CD4-positive, CD25-positive, alpha-beta regulatory T cell (primary cell): ENCODE measurements at regions not wholly inside any gene's neighbourhood (a gene's known extent, or its start where the extent isn't known, plus 50 kb on each side); places are given as distances from the start of the nearest gene placed in this dataset.

ENCODE experiments used
- ATAC-seq, 2 donors: fragments of 150-1000 bp; cut with Tn5 transposase; one replicate each; pipeline ENCODE4 v1.10.0; 2021; ENCODE audit warnings: low read depth in 2 of 2, moderate number of reproducible peaks in 2 of 2, moderate library complexity in 1 of 2
- DNase-seq, 3 donors: peaks; one replicate each; pipeline versions ENCODE4 v3.0.0 to v3.0.0-alpha.2; 2012 to 2022; ENCODE audit warnings: mixed read lengths in 1 of 3
- H3K27ac ChIP-seq: one replicate; pipeline ENCODE4 v1.7.0; 2013; ENCODE audit warnings: mild to moderate bottlenecking, low read length; ENCODE audit not compliant: insufficient read depth, poor library complexity, severe bottlenecking
- H3K27me3 ChIP-seq: one replicate; pipeline ENCODE4 v1.7.0; 2013; ENCODE audit warnings: low read length; ENCODE audit not compliant: control insufficient read depth, insufficient read depth
- H3K36me3 ChIP-seq: one replicate; pipeline ENCODE4 v1.7.0; 2013; ENCODE audit warnings: mild to moderate bottlenecking, low read length, moderate library complexity; ENCODE audit not compliant: control insufficient read depth, insufficient read depth
- H3K4me1 ChIP-seq: 2 replicates; pipeline ENCODE4 v1.7.0; 2013; ENCODE audit warnings: mild to moderate bottlenecking, low read length; ENCODE audit not compliant: insufficient read depth, control insufficient read depth, poor library complexity, severe bottlenecking
- H3K4me3 ChIP-seq: one replicate; pipeline ENCODE4 v1.7.0; 2013; ENCODE audit warnings: low read depth, mild to moderate bottlenecking, low read length, moderate library complexity
- H3K9me3 ChIP-seq, 2 experiments: 1 replicate in 1 of 2; 2 replicates in 1 of 2; pipeline ENCODE4 v1.7.0; 2013; ENCODE audit warnings: low read length in 2 of 2, mild to moderate bottlenecking in 1 of 2, moderate library complexity in 1 of 2; ENCODE audit not compliant: control insufficient read depth in 2 of 2
- H3K27ac Mint-ChIP-seq, 3 donors: one replicate each; pipeline ENCODE4 v1.8.0; 2020 to 2022; ENCODE audit warnings: mild to moderate bottlenecking in 3 of 3, mixed read lengths in 3 of 3, moderate library complexity in 2 of 3
- H3K27me3 Mint-ChIP-seq: one replicate; pipeline ENCODE4 v1.8.0; 2022; ENCODE audit warnings: mild to moderate bottlenecking, mixed read lengths
- H3K36me3 Mint-ChIP-seq: one replicate; pipeline ENCODE4 v1.8.0; 2020; ENCODE audit warnings: mixed read lengths
- H3K4me1 Mint-ChIP-seq, 4 donors: one replicate each; pipeline ENCODE4 v1.8.0; 2020 to 2022; ENCODE audit warnings: mixed read lengths in 4 of 4, mild to moderate bottlenecking in 1 of 4
- H3K4me3 Mint-ChIP-seq, 4 donors: one replicate each; pipeline ENCODE4 v1.8.0; 2020 to 2022; ENCODE audit warnings: mild to moderate bottlenecking in 4 of 4, mixed read lengths in 4 of 4, moderate library complexity in 3 of 4
- H3K9me3 Mint-ChIP-seq, 7 donors: one replicate each; pipeline ENCODE4 v1.8.0; 2020 to 2022; ENCODE audit warnings: mixed read lengths in 7 of 7, mild to moderate bottlenecking in 3 of 7, moderate library complexity in 2 of 7

- Histone ChIP-seq H3K27ac (no peak overlapping the region), H3K4me3 (no peak overlapping the region), H3K4me1 (no peaks in the 10 kb centered on the region), H3K9me3 (no peaks in the 10 kb centered on the region), H3K36me3 (no peaks in the 10 kb centered on the region), H3K27me3 (no peaks in the 10 kb centered on the region)
- Mint-ChIP-seq H3K27ac (no peak overlapping the region), H3K4me3 (no peak overlapping the region), H3K4me1 (no peaks in the 10 kb centered on the region), H3K9me3 (peaks cover 0 to 5% (median 0%) of the 10 kb centered on the region in 7 donors), H3K36me3 (no peaks in the 10 kb centered on the region), H3K27me3 (peaks cover 8% of the 10 kb centered on the region)
- DNase-seq = no peak
- ATAC-seq = no peak
Measured at GRCh38 chr5:7980881-7981280, 111.9 kb downstream of the MTRR start.

- H3K4me3 ChIP-seq = no peak overlapping the region
- H3K9me3 Mint-ChIP-seq = peaks cover 0 to 5% (median 0%) of the 10 kb centered on the region in 7 donors
- H3K27me3 ChIP-seq = no peaks in the 10 kb centered on the region
- no peaks in the 10 kb centered on the region for H3K4me1 ChIP-seq
- H3K27me3 Mint-ChIP-seq = no peaks in the 10 kb centered on the region
- no peaks in the 10 kb centered on the region for H3K4me1 Mint-ChIP-seq
- H3K27ac ChIP-seq = no peak overlapping the region
- no peaks in the 10 kb centered on the region for H3K9me3 ChIP-seq
- H3K36me3 ChIP-seq = no peaks in the 10 kb centered on the region
- no peak for DNase-seq
- no peak overlapping the region for H3K27ac Mint-ChIP-seq
- H3K36me3 Mint-ChIP-seq = no peaks in the 10 kb centered on the region
- ATAC-seq = no peak
- no peak overlapping the region for H3K4me3 Mint-ChIP-seq
Measured at GRCh38 chr5:7983433-7983832, 114.5 kb downstream of the MTRR start.

GRCh38 chr5:7991125-7991821, 122.3 kb downstream of the MTRR start:
- Histone ChIP-seq H3K4me1 (no peaks in the 10 kb centered on the region), H3K9me3 (no peaks in the 10 kb centered on the region), H3K36me3 (no peaks in the 10 kb centered on the region), H3K4me3 (no peak overlapping the region), H3K27ac (no peak overlapping the region), H3K27me3 (no peaks in the 10 kb centered on the region)
- H3K9me3 Mint-ChIP-seq = peaks cover 0 to 5% (median 0%) of the 10 kb centered on the region in 7 donors
- DNase-seq (no peak), ATAC-seq (no peak)
- no peaks in the 10 kb centered on the region for H3K27me3 Mint-ChIP-seq
- H3K4me3 Mint-ChIP-seq = no peak overlapping the region
- no peak overlapping the region for H3K27ac Mint-ChIP-seq
- no peaks in the 10 kb centered on the region for H3K4me1 Mint-ChIP-seq
- no peaks in the 10 kb centered on the region for H3K36me3 Mint-ChIP-seq

- Histone ChIP-seq H3K4me3 (no peak overlapping the region), H3K9me3 (no peaks in the 10 kb centered on the region), H3K36me3 (no peaks in the 10 kb centered on the region), H3K27ac (no peak overlapping the region), H3K4me1 (no peaks in the 10 kb centered on the region), H3K27me3 (no peaks in the 10 kb centered on the region)
- Mint-ChIP-seq H3K27me3 (no peaks in the 10 kb centered on the region), H3K4me3 (no peak overlapping the region), H3K4me1 (no peaks in the 10 kb centered on the region), H3K36me3 (no peaks in the 10 kb centered on the region), H3K27ac (no peak overlapping the region), H3K9me3 (peaks cover 0 to 5% (median 3%) of the 10 kb centered on the region in 7 donors)
- DNase-seq = no peak
- ATAC-seq = no peak
Measured at GRCh38 chr5:7995688-7996294, 126.8 kb downstream of the MTRR start.

GRCh38 chr5:8005416-8005815, 136.5 kb downstream of the MTRR start:
- Mint-ChIP-seq H3K27ac (no peak overlapping the region), H3K27me3 (no peaks in the 10 kb centered on the region), H3K36me3 (no peaks in the 10 kb centered on the region), H3K9me3 (peaks cover 0 to 9% (median 0%) of the 10 kb centered on the region in 7 donors), H3K4me1 (no peaks in the 10 kb centered on the region), H3K4me3 (no peak overlapping the region)
- H3K4me3 ChIP-seq = no peak overlapping the region
- H3K4me1 ChIP-seq = no peaks in the 10 kb centered on the region
- DNase-seq (no peak), ATAC-seq (no peak)
- H3K9me3 ChIP-seq = no peaks in the 10 kb centered on the region
- no peaks in the 10 kb centered on the region for H3K36me3 ChIP-seq
- no peak overlapping the region for H3K27ac ChIP-seq
- no peaks in the 10 kb centered on the region for H3K27me3 ChIP-seq

- no peak for ATAC-seq
- Mint-ChIP-seq H3K27me3 (no peaks in the 10 kb centered on the region), H3K4me3 (no peak overlapping the region), H3K36me3 (no peaks in the 10 kb centered on the region), H3K4me1 (no peaks in the 10 kb centered on the region), H3K9me3 (peaks cover 0 to 8% (median 3%) of the 10 kb centered on the region in 7 donors), H3K27ac (no peak overlapping the region)
- no peak overlapping the region for H3K4me3 ChIP-seq
- H3K36me3 ChIP-seq = no peaks in the 10 kb centered on the region
- no peaks in the 10 kb centered on the region for H3K27me3 ChIP-seq
- DNase-seq = peak in 1 of 3 donors; percentile 1
- no peaks in the 10 kb centered on the region for H3K4me1 ChIP-seq
- H3K9me3 ChIP-seq = no peaks in the 10 kb centered on the region
- H3K27ac ChIP-seq = no peak overlapping the region
Measured at GRCh38 chr5:8012131-8012977, 143.4 kb downstream of the MTRR start.

GRCh38 chr5:8013948-8014710, 145.2 kb downstream of the MTRR start:
- no peak overlapping the region for H3K27ac ChIP-seq
- no peaks in the 10 kb centered on the region for H3K4me1 Mint-ChIP-seq
- H3K4me3 ChIP-seq = no peak overlapping the region
- H3K9me3 ChIP-seq = no peaks in the 10 kb centered on the region
- ATAC-seq = no peak
- H3K27ac Mint-ChIP-seq = no peak overlapping the region
- H3K4me3 Mint-ChIP-seq = no peak overlapping the region
- H3K27me3 ChIP-seq = no peaks in the 10 kb centered on the region
- H3K9me3 Mint-ChIP-seq = peaks cover 0 to 6% (median 3%) of the 10 kb centered on the region in 7 donors
- H3K27me3 Mint-ChIP-seq = no peaks in the 10 kb centered on the region
- H3K4me1 ChIP-seq = no peaks in the 10 kb centered on the region
- H3K36me3 Mint-ChIP-seq = no peaks in the 10 kb centered on the region
- no peaks in the 10 kb centered on the region for H3K36me3 ChIP-seq
- DNase-seq = no peak
